Renal cortex interstitium (tissue), 11 donors: ENCODE measurements at regions not wholly inside any gene's neighbourhood (a gene's known extent, or its start where the extent isn't known, plus 50 kb on each side); places are given as distances from the start of the nearest gene placed in this dataset.
"Not testable (repeated sequence)": the region's sequence is repeated elsewhere in the genome, so short reads cannot be mapped to it uniquely, and the experiment has no call there.

Experiments
- DNase-seq, 11 donors: peaks; one replicate each; pipeline ENCODE4 v3.0.0-alpha.2; 2013; ENCODE audit warnings: low read depth in 9 of 11, low spot score in 4 of 11; ENCODE audit errors: extremely low read depth in 1 of 11

GRCh38 chr14:22106700-22107697 is 433.4 kb upstream of the OR4E1 start:
- DNase-seq, result no peak

- DNase-seq, result no peak
These were observed 432.0 kb upstream of the OR4E1 start for GRCh38 chr14:22105624-22106006.

DNA sequence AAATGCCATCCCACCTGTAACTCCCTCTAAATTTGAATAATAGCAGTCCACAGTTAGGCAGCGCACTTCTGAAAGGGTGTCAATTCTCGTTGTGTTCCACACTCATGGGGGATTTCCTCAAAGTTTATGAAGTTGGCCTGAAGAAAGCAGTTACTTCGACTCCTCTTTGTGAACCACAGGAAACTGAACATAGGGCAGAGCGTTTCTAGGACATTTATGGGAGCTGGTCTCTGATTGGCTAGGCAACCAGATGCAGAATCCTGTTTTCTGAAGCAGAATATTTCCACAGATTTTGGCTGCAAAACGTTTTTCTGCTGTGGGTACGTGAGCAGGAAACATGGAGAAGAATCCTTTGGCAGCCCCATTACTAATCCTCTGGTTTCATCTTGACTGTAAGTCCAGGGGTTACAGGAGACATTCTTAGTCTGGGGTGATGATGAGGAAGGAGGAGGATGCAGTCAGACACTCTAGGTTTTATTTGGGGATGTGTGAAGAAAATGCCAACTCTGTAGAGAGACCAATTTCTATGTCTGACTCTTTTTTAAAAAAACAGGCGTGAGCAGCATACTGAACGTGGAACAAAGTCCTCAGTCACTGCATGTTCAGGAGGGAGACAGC is 431.5 kb upstream of the OR4E1 start:
- no peak for DNase-seq

- not testable (repeated sequence) for DNase-seq
These were observed 427.1 kb upstream of the OR4E1 start for GRCh38 chr14:22100764-22101120.

- DNase-seq, result peak; percentile 49 to 80 (median 64)
These were observed 426.5 kb upstream of the OR4E1 start for GRCh38 chr14:22099942-22100763.

- no peak for DNase-seq
These were observed 424.8 kb upstream of the OR4E1 start for GRCh38 chr14:22098435-22098834.

- DNase-seq, result no peak
These were observed 424.1 kb upstream of the OR4E1 start for GRCh38 chr14:22097586-22098292.

- no peak for DNase-seq
These were observed 423.5 kb upstream of the OR4E1 start for GRCh38 chr14:22097072-22097471.

GRCh38 chr14:22096514-22096895 is 422.9 kb upstream of the OR4E1 start:
- no peak for DNase-seq

DNA sequence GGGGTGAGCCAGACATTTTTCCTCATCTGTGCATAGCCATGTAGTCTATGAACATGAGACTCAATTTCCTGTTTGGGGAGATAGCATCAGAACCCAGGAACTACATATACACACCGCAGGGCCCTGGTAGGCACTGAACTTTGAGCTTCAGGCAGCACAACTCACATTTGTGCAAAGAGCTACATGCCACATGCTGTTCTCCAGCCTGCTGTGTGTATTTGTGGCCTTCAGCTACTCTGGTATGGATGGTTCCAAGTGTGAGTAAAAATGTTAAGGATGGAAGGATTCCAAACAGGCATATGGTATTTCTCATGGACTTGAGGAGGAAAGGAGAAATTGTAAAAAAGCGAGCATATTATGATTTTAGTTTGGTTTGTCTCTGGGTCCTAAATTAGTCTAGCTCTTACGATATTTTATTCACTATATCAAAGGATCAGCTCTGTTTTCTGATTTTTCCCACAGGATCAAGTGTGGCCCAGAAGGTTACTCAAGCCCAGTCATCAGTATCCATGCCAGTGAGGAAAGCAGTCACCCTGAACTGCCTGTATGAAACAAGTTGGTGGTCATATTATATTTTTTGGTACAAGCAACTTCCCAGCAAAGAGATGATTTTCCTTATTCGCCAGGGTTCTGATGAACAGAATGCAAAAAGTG is 422.4 kb upstream of the OR4E1 start:
- peak in 10 of 11 donors; percentile 24 to 66 (median 44) for DNase-seq

DNA sequence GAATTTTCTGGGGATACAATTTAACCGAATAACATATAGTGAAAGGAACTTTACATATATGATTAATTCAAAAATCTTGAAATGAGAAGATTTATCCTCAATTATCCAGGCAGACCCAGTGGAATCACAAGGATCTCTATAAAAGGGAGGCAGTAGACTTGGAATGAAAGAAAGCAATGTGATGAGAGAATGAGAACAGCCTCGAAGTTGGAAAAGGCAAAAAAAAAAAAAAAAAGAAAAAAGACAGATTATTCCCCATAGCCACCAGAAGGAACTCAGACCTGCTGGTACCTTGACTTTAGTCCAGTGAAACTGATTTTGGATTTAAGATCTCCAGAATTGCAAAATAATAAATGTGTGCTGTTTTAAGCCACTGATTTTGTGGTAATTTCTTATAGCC is 416.3 kb upstream of the OR4E1 start:
- DNase-seq, result no peak

DNA sequence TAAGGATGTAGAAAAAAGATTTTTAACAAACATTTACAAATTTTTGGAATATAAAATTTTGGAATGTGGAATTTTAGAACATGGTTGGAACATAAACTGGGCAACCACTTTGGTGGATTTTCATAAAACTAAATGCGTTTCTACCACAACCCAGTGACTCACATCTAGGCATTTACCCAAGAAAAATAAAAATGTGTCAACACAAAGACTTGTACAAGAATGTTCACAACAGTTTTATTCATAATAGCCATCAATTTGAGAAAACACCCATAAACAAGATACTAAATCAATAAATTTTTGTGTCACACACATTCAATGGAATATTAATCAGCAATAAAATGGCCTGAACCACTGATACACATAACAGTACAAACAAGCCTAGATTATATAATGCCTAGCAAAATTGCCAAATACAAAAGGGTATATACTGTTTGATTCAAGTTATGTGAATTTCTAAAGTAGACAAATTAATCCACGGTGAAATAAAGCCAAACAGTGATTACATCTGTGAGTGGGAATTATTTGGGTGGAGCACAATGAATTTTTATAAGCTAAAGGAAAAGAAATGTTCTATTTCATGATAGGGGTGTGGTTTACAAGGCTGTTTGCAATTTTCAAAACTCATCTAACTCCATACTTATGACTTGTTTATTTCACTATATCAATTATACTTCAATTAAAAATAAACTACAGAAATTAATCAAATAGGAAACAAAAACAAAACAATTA is 415.2 kb upstream of the OR4E1 start:
- DNase-seq, result no peak

DNA sequence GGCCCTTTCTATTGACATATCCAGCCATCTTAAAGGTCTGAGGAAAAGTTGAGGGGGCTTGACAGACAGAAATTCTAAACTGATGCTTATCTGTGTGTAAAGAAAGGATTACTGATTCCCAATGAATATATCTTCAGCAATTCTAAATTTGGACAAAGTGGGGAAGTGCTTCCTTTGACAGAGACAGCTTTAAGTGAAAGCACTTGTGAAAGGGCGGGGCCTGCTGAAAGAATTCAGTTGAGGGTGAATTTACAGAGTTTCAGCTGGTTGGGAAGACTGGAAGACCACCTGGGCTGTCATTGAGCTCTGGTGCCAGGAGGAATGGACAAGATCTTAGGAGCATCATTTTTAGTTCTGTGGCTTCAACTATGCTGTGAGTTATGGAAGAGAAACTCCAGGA is 412.5 kb upstream of the OR4E1 start:
- DNase-seq, result no peak

- DNase-seq, result peak in 10 of 11 donors; percentile 10 to 60 (median 42)
These were observed 411.0 kb upstream of the OR4E1 start for GRCh38 chr14:22084393-22085281.

DNA sequence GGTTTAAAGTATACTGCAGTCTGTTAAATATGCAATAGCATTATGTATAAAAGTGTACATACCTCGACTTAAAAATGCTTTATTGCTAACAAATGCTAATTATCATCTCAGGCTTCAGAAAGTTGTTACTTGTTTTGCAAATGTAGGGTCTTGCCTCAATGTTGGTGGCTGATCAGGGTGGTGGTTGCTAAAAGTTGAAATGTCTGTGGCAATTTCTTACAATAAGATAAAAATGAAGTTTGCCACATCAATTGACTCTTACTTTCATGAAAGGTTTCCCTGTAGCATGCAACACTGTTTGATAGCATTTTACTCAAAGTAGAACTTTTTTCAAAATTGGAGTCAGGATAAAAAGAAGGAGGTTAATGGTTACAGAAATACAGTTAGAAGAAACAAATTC is 407.7 kb upstream of the OR4E1 start:
- no peak for DNase-seq

DNA sequence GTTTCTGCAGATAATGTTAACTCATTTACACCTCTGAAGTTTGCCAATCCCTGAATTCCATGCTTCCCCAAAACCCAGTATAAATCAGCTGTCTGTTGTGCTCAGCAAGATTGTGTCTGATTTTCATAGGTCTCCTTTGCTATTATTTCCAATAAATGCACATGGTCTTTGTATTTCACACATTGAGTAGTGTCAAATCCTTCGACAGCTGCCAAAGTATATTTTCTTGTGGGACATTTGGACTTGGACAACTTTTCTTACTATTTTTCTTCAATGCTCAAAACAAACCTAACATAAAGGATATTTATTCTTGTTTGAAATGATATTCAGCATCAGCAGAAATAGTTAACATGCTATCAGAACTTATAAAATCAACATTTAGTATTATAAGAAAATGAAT is 406.1 kb upstream of the OR4E1 start:
- no peak for DNase-seq

DNA sequence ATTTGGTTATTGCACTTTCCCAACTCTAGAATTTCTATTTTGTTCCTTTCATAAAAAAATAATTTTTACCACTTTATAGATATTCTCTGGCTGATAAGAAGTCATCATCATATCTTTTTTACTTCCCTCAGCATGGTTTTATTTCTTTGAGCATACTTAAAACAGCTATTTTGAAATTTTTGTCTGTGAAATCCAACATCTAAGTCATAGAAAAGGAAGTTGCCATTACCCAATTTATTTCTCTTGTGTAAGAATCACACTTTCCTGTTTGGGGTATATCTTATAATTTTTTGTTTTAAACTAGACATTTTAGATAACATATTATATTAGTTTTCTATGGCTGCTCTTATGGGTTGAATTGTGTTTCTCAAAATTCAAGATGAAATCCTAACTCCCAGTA is 400.2 kb upstream of the OR4E1 start:
- DNase-seq, result no peak
